GM19025 (cell line): ENCODE measurements at regions not wholly inside any gene's neighbourhood (a gene's known extent, or its start where the extent isn't known, plus 50 kb on each side); places are given as distances from the start of the nearest gene placed in this dataset.

Experiments used
- ATAC-seq: cut with Tn5 transposase; IDR thresholded peaks from one replicate; pipeline ENCODE4 v1.9.1; 2021; ENCODE audit warnings: mild to moderate bottlenecking, low read depth, moderate library complexity; ENCODE audit not compliant: unreplicated experiment

- no peak for ATAC-seq
Observed at GRCh38 chr6:14716499-14717146, 529.2 kb upstream of the JARID2 start.

GRCh38 chr6:14717307-14717706 lies 528.6 kb upstream of the JARID2 start:
- ATAC-seq: no peak

GRCh38 chr6:14718861-14719260 lies 527.0 kb upstream of the JARID2 start:
- ATAC-seq: no peak

- no peak for ATAC-seq
Observed at GRCh38 chr6:14719270-14719669, 526.6 kb upstream of the JARID2 start.

- no peak for ATAC-seq
Observed at GRCh38 chr6:14720411-14721102, 525.3 kb upstream of the JARID2 start.

- no peak for ATAC-seq
Observed at GRCh38 chr6:14721103-14721758, 524.6 kb upstream of the JARID2 start.

GRCh38 chr6:14722001-14722562 lies 523.8 kb upstream of the JARID2 start:
- no peak for ATAC-seq

DNA sequence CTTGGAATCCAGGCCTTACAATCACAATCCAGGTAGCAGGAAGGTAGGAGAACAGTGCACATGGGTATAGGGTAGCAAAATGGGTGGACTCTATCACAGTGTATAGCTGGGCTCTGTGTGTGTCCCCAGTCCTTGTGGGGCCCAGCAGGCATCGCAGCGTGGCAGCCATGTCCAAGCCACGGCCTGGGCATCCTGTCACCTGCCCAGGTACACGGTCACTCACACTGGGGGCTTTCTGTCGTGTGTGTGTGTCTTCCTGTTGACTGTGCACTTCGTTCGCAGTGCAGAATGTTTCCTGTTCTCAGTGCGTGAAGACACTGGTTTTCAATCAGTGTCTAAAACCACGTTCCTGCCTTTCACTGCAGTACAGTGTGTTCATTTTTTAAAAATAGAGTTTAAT lies 523.2 kb upstream of the JARID2 start:
- no peak for ATAC-seq

GRCh38 chr6:14723535-14724086 lies 522.3 kb upstream of the JARID2 start:
- no peak for ATAC-seq

DNA sequence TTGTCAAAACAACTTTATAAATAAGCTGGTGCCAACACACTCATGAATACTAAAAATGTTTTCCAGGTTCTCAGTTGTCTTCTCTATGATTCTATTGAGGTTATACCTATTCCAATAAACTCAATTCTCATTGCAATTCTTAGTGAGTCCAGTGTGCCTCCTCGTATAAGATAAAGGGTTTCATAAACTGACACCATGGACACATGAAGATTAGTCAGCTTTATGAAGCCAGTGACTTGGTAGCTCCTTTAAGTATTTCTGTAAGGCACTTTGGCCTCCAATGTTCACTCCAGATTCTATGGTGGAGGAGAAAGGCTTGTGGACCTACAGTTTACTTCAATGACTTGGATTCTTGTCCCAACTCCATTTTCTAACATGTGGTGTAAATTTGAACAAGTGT lies 521.3 kb upstream of the JARID2 start:
- ATAC-seq: no peak

DNA sequence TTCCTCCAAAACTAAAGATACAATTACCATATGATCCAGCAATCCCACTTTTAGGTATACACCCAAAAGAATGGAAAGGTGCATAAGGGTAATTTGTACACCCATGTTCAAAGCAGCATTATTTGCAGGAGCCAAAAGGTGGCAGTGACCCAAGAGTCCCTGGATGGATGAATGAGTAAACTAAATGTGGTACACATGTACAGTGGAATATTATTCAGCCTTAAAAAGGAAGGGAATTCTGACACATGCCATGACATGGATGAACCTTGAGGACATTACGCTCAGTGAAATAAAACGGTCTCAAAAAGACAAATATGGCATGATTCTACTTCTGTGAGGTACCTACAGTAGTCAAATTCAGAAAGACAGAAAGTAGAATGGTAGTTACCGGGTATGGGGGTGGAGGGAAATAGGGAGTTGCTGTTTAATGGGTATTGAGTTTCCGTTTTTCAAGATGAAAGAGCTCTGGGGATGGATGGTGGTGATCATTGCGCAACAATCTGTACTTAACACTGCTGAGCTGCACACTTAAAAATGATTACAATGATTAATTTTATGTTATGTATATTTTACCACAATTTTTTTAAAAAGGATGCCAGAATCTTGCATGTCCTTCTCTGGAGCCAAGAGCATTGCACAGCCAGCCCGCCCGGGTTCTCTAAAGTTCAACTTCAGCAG lies 518.9 kb upstream of the JARID2 start:
- ATAC-seq: no peak

DNA sequence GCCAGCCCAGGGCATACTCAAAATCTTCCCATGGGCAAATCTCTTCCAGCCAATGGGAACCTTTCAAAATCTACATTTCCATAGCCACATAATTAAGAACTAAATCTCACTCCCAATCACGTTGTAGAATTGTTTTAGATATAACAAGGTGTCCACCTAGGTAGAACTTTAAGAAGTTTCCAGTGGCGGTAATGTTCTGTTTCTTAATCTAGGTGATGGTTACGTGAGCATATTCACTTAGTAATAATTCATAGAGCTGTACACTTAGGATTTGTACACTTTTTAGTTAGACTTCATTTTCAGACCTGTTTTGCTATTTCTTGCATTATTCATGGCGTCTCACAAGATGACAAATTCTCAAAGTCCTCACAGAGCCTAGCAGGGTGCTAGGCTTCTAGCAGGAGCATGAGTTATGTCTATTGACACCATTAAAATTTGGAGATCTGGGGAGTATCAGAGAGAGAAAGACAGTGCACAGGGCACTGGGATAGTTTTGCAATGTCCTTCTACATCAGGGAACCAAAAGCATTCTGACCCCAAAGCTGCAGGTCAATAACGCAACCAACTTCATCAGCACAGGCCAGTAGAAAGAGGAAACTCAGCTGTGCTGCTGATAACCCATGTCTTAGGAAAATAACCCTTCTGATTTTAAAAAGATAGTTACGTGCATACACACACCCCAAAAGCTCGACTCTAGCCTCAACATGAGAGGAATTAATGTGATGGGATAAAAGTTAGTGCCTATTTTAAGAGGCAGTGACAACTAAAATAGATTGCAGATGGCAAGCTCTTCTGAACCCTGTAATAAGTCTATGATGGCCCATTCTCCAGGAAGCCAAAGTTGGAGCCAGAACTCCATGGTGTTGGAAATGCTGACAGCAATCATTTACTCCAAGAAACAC lies 518.1 kb upstream of the JARID2 start:
- no peak for ATAC-seq

GRCh38 chr6:14728396-14729024 lies 517.4 kb upstream of the JARID2 start:
- no peak for ATAC-seq

GRCh38 chr6:14729129-14729871 lies 516.6 kb upstream of the JARID2 start:
- no peak for ATAC-seq

- no peak for ATAC-seq
Observed at GRCh38 chr6:14730654-14731053, 515.2 kb upstream of the JARID2 start.

DNA sequence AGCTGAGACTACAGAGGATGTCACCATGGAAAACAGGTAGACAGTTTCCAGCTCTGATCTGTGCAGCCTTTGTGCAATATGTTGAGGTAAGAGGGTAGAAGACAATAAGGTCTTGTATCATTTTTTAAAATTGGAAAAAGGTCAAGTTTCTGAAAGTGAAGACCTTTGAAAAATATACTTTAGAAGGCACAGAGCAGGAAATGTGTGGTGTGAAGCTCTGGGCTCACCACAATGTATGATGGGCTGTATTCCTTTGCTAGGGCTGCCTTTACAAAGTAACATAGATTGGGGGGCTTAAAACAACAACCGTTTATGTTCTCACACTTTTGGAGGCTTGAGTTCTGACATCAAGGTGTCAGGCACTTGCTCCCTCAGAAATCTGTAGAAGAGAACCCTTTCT lies 514.3 kb upstream of the JARID2 start:
- ATAC-seq: no peak

- ATAC-seq: no peak
Observed at GRCh38 chr6:14732226-14732843, 513.5 kb upstream of the JARID2 start.
